ENCODE measurements at regions not wholly inside any gene's neighbourhood (a gene's known extent, or its start where the extent isn't known, plus 50 kb on each side); places are given as distances from the start of the nearest gene placed in this dataset.

GRCh38 chr2:138212434-138212833, 248.2 kb downstream of the HNMT start:
- TF ChIP-seq CTCF (IDR thresholded peaks at IDR 0.05) = no peak
- TF ChIP-seq POLR2A (IDR thresholded peaks at IDR 0.05) = no peak
